ENCODE measurements at regions not wholly inside any gene's neighbourhood (a gene's known extent, or its start where the extent isn't known, plus 50 kb on each side); places are given as distances from the start of the nearest gene placed in this dataset.

- TF ChIP-seq, protein P1, sequence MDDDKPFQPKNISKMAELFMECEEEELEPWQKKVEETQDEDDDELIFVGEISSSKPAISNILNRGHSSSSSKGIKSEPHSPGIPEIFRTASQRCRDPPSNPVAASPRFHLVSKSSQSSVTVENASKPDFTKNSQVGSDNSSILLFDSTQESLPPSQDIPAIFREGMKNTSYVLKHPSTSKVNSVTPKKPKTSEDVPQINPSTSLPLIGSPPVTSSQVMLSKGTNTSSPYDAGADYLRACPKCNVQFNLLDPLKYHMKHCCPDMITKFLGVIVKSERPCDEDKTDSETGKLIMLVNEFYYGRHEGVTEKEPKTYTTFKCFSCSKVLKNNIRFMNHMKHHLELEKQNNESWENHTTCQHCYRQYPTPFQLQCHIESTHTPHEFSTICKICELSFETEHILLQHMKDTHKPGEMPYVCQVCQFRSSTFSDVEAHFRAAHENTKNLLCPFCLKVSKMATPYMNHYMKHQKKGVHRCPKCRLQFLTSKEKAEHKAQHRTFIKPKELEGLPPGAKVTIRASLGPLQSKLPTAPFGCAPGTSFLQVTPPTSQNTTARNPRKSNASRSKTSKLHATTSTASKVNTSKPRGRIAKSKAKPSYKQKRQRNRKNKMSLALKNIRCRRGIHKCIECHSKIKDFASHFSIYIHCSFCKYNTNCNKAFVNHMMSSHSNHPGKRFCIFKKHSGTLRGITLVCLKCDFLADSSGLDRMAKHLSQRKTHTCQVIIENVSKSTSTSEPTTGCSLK (tag by site-specific recombination; IDR thresholded peaks at IDR 0.05) = no peak
- TF ChIP-seq YY1 (tag by site-specific recombination; IDR thresholded peaks at IDR 0.05) (no peak), ZNF626 (tag by site-specific recombination; IDR thresholded peaks at IDR 0.05) (no peak), ZNF768 (tag by site-specific recombination; IDR thresholded peaks at IDR 0.05) (no peak), ZNF2 (tag by site-specific recombination; IDR thresholded peaks at IDR 0.05) (no peak), ZBTB26 (tag by site-specific recombination; optimal IDR thresholded peaks at IDR 0.05) (no peak), ZBTB49 (tag by site-specific recombination; IDR thresholded peaks at IDR 0.05; ENCODE audit: low read depth) (no peak), ZBTB21 (tag by site-specific recombination; IDR thresholded peaks at IDR 0.05) (no peak), ZNF571 (tag by site-specific recombination; IDR thresholded peaks at IDR 0.05) (no peak), PBX3 (CRISPR knock-in tag; IDR thresholded peaks at IDR 0.05) (no peak), RBAK (tag by site-specific recombination; IDR thresholded peaks at IDR 0.05) (no peak), ZNF416 (tag by site-specific recombination; IDR thresholded peaks at IDR 0.05) (no peak)
- TF ChIP-seq, protein P2, sequence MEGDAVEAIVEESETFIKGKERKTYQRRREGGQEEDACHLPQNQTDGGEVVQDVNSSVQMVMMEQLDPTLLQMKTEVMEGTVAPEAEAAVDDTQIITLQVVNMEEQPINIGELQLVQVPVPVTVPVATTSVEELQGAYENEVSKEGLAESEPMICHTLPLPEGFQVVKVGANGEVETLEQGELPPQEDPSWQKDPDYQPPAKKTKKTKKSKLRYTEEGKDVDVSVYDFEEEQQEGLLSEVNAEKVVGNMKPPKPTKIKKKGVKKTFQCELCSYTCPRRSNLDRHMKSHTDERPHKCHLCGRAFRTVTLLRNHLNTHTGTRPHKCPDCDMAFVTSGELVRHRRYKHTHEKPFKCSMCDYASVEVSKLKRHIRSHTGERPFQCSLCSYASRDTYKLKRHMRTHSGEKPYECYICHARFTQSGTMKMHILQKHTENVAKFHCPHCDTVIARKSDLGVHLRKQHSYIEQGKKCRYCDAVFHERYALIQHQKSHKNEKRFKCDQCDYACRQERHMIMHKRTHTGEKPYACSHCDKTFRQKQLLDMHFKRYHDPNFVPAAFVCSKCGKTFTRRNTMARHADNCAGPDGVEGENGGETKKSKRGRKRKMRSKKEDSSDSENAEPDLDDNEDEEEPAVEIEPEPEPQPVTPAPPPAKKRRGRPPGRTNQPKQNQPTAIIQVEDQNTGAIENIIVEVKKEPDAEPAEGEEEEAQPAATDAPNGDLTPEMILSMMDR (tag by site-specific recombination; IDR thresholded peaks at IDR 0.05) = no peak
- TF ChIP-seq, protein P3, sequence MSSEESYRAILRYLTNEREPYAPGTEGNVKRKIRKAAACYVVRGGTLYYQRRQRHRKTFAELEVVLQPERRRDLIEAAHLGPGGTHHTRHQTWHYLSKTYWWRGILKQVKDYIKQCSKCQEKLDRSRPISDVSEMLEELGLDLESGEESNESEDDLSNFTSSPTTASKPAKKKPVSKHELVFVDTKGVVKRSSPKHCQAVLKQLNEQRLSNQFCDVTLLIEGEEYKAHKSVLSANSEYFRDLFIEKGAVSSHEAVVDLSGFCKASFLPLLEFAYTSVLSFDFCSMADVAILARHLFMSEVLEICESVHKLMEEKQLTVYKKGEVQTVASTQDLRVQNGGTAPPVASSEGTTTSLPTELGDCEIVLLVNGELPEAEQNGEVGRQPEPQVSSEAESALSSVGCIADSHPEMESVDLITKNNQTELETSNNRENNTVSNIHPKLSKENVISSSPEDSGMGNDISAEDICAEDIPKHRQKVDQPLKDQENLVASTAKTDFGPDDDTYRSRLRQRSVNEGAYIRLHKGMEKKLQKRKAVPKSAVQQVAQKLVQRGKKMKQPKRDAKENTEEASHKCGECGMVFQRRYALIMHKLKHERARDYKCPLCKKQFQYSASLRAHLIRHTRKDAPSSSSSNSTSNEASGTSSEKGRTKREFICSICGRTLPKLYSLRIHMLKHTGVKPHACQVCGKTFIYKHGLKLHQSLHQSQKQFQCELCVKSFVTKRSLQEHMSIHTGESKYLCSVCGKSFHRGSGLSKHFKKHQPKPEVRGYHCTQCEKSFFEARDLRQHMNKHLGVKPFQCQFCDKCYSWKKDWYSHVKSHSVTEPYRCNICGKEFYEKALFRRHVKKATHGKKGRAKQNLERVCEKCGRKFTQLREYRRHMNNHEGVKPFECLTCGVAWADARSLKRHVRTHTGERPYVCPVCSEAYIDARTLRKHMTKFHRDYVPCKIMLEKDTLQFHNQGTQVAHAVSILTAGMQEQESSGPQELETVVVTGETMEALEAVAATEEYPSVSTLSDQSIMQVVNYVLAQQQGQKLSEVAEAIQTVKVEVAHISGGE (tag by site-specific recombination; conservative IDR thresholded peaks at IDR 0.05; ENCODE audit: low read depth) = no peak
Observed at GRCh38 chr2:195582188-195582587, 74.8 kb upstream of the SLC39A10 start.
